GM21528 (cell line): ENCODE measurements at regions not wholly inside any gene's neighbourhood (a gene's known extent, or its start where the extent isn't known, plus 50 kb on each side); places are given as distances from the start of the nearest gene placed in this dataset.
"Not testable (repeated sequence)": the region's sequence is repeated elsewhere in the genome, so short reads cannot be mapped to it uniquely, and the experiment has no call there.

ENCODE experiments used
- ATAC-seq: cut with Tn5 transposase; IDR thresholded peaks from one replicate; pipeline ENCODE4 v1.9.1; 2021; ENCODE audit warnings: mild to moderate bottlenecking, moderate library complexity; ENCODE audit not compliant: unreplicated experiment, low FRiP score

DNA sequence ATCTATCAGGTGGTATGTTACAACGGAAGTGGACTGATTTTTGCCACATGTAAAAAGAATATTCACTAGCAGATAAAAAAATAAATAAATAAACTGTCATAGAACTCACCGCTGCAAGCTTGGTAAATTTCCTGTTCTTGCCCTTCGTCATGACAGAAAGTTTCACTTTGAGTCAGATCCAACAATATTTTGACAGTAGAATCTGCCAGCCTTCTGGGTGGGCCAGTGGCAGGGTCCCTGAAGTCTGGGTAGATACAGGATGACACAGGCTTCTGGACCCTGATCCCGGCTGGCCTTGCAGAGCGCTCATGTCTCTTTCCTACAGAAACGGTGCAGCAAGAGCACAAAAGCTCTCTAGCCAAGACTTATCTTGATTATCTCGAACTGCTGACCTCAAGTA lies 97.8 kb upstream of the PMAIP1 start:
- peak; percentile 53 for ATAC-seq

DNA sequence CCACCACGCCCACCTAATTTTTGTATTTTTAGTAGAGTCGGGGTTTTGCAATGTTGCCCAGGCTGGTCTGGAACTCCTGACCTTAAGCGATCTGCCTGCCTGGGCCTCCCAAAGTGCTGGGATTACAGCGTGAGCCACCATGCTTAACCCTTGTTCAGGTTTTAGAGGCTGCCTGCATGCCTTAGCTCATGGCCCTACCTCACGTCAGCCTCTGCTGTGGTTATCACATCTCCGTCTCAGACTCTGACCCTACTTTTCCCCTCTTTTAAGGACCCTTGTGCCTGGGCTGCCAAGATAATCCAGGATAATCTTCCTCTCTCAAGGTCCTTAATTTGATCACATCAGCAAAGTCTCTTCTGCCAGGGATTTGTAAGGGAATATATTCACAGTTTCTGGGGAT lies 98.2 kb upstream of the PMAIP1 start:
- ATAC-seq, result no peak

GRCh38 chr18:59800897-59801296 lies 98.9 kb upstream of the PMAIP1 start:
- ATAC-seq, result no peak

GRCh38 chr18:59799383-59800015 lies 100.3 kb upstream of the PMAIP1 start:
- ATAC-seq, result no peak

- no peak for ATAC-seq
These were observed 98.7 kb upstream of the CCBE1 start for GRCh38 chr18:59795882-59796281.

GRCh38 chr18:59792353-59792752 lies 95.1 kb upstream of the CCBE1 start:
- no peak for ATAC-seq

DNA sequence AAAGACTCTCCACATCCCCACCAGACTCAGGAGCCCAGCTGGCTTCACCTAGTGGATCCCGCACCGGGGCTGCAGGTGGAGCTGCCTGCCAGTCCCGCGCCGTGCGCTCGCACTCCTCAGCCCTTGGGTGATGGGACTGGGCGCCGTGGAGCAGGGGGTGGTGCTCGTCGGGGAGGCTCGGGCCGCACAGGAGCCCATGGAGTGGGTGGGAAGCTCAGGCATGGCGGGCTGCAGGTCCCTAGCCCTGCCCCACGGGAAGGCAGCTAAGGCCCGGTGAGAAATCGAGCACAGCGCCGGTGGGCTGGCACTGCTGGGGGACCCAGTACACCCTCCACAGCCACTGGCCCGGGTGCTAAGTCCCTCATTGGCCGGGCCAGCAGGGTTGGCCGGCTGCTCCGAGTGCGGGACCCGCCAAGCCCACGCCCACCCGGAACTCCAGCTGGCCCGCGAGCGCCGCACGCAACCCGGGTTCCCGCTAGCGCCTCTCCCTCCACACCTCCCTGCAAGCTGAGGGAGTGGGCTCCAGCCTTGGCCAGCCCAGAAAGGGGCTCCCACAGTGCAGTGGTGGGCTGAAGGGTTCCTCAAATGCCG lies 93.2 kb upstream of the CCBE1 start:
- ATAC-seq, result not testable (repeated sequence)

DNA sequence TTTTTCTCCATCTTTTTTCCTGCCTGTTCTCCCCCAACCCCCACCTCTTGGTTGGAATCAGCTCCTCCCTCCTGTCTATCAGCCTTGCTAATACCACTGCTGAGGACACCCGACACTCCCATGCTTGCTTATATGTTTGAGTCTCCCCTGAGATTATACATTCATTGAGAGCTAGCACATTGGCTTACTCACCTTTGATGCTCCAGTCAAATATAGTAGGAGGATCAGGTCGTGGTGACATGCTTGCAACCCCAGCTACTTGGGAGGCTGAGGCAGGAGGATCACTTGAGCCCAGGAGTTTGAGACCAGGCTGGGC lies 91.5 kb upstream of the CCBE1 start:
- no peak for ATAC-seq

DNA sequence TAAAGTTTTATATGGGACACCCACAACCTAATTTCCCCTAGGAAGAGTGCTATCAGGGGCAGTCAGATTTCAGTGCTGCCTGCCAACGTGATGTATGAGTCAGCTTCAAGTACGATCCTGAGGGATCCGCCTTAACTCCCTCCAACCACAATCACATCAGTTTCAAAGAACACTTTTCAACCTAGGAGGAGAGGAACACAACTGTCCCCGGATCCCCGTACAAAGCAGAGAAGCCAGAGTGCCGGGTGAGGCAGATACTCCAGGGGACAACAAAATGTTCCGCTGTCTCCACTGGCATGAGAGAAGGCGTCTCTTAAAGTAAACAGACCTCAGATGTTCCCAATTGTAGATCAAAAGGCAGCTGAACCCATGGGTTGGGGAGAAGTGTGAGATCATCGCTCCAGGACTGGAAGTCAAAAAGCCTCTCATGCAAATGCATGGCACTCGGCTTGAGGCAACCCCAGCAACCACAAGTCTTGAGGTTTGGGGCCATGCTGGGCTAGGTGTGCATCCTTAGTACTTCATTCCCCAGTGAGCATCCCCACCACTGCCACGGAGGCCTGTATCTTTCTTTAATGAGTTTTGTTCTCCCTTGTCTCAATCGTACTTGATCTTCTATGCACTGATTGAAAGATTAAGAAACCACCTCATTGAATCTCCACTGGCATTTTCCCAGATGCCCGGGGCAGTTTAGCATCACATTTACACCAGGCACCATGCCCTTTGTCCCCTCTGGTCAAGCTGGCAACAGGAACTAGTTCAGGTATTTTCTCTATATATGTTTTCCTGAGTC lies 91.0 kb upstream of the CCBE1 start:
- no peak for ATAC-seq

GRCh38 chr18:59784694-59785093 lies 87.5 kb upstream of the CCBE1 start:
- ATAC-seq, result no peak

GRCh38 chr18:59783138-59783537 lies 85.9 kb upstream of the CCBE1 start:
- peak; percentile 86 for ATAC-seq

DNA sequence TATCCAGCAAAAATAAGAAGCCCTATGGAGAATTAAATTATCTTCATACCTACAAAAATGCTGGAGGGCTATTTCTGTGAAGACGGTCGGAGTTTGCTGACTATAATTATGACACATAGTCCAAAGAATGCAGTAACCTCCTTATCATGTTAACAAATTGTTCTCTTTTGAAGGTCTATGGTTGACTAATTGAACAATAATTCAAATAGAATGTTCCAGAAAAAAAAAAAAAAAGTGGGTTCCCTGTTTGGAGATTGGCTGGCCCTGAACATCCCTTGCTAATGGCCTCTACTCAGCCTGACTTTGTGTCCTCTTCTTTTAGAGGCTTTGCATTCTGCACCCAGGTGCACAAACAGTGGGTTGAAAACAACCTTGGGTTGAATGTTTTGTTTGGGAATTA lies 82.8 kb upstream of the CCBE1 start:
- ATAC-seq, result no peak

GRCh38 chr18:59778434-59778833 lies 81.2 kb upstream of the CCBE1 start:
- no peak for ATAC-seq

- no peak for ATAC-seq
These were observed 80.4 kb upstream of the CCBE1 start for GRCh38 chr18:59777636-59778035.

DNA sequence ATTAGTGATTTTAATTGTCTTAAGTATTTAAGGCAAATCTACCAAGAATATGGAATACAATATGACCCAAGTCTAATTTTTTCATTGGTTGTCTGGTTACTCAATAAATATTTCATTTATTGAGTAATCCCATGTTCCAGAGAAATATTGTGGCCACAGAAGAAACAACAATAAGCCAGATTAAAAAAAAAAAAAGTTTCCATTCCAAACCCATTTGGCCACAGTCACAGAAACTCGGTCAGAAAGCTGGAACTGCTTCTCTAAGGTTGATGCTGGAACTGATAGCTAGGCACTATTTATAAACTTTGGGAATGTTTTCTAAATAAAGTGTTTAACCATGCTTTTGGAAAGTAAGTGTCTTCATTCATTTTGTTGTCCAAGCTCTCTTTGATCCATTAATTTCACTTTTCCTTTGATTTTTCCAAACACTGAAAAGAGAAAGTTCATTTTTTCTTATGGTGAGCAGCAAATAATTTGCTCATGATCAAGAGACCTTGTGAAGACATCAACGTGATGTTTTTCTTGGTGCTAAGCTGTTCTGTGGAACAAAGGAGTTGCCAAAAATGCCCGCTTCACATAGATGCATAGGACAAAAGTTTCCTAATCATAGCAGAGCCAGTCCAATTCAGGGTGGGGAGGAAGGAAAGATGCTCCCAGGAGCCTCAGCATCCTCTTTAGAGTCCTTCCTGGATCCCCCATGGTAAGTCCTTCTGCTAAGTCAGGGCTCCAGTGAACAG lies 72.1 kb upstream of the CCBE1 start:
- ATAC-seq, result no peak

DNA sequence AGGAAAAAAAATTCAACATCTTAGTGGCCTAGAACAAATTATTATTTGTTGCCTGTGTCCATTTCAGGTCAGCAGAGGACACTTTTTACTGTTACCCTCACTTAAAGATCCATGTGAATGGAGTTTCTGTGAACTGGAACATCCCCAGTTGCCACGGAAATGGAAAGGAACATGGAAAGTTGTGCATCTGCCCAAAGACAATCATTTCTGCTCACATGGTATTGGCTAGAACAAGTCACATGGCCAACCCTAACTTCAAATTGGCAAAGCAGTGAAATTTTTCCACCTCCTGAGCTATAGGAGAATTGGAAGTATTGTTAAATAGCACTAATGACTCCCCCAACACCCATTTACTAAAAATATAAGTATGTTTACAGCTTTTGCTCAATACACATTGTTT lies 71.2 kb upstream of the CCBE1 start:
- ATAC-seq, result no peak

GRCh38 chr18:59767732-59768131 lies 70.5 kb upstream of the CCBE1 start:
- ATAC-seq, result no peak

DNA sequence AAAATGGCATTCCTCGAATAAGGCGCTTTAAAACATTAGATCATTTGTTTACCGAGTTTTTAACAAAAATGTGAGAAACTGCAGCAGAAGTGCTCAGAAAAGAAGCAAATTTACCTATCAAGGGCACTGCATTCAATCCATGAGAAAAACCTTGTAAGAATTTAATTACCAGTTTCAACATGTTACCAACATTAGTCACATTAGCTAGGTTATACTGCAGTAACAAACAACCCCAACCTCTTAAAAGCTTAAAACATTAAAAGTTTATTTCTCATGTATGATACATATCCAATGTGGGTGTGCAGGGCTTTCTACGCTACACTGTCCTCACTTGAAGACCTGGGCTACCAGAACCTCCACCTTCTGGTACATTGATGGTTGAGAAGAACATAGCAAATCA lies 68.1 kb upstream of the CCBE1 start:
- no peak for ATAC-seq

DNA sequence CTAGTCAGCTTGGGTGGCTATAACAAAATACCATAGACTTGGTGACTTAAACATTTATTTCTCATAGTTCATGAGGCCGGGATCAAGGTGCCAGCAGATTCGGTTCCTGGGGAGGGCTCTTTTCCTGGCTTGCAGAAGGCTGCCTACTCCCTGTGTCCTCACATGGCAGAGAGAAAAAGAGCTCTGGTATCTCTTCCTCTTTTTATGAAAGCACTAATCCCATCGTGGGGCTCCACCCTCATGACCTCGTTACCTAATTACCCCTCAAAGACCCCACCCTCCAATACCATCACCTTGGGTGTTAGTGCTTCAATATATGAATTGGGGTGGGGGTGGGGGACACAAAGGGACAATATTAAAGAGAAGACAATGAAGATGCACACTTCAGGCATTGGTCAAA lies 67.1 kb upstream of the CCBE1 start:
- no peak for ATAC-seq

- no peak for ATAC-seq
These were observed 66.4 kb upstream of the CCBE1 start for GRCh38 chr18:59763541-59764136.
